Heart left ventricle (tissue), 13 donors: ENCODE measurements at regions not wholly inside any gene's neighbourhood (a gene's known extent, or its start where the extent isn't known, plus 50 kb on each side); places are given as distances from the start of the nearest gene placed in this dataset.

Experiments
- POLR2A ChIP-seq, 2 donors: fragments of 450-650 bp; IDR thresholded peaks; one replicate each; pipeline ENCODE4 v1.6.1; 2017; ENCODE audit warnings: antibody characterized with exemption in 2 of 2, mild to moderate bottlenecking in 2 of 2, moderate library complexity in 2 of 2
- TF ChIP-seq, protein P1 (sequence below), 12 donors: fragments of 200-600 bp; sonication (generic) in 4 of 12; IDR thresholded peaks; one replicate each; pipeline versions ENCODE4 v1.5.0 to v1.8.0; 2018 to 2022; ENCODE audit warnings: antibody characterized with exemption in 12 of 12, mild to moderate bottlenecking in 5 of 12
- donor health status: ischemic (EF 13 %, LVEDD 7.1; RV severe dilation, severe dysfunction).
- donor health status: DM: no; HTN: yes; CAD: no.
- donor health status: DM: no; HTN: no; CAD: no.
- donor health status: ischemic (EF 25% LVEDD 6.9; RV normal size, moderate dysfunction).
- donor health status: ischemic (EF 25% LVEDD 5.7; RV mildly dilated, moderate dysfunction).
- donor health status: ischemic (EF 35%, LVEDD 5.7; RV mildly dilated, moderate dysfunction).
- donor health status: nonischemic (EF 11% LVEDD 7.7; RV severe dilation, severe dysfunction).
- donor health status: DM: yes; HTN: yes; CAD: no.
- donor health status: PGD.
- donor health status: ischemic (EF 29% LVEDD 5.4; RV normal size, mild dysfunction).
- donor health status: nonischemic (EF 23%, LVEDD 6.1; RV moderate dilation, normal function).

DNA sequence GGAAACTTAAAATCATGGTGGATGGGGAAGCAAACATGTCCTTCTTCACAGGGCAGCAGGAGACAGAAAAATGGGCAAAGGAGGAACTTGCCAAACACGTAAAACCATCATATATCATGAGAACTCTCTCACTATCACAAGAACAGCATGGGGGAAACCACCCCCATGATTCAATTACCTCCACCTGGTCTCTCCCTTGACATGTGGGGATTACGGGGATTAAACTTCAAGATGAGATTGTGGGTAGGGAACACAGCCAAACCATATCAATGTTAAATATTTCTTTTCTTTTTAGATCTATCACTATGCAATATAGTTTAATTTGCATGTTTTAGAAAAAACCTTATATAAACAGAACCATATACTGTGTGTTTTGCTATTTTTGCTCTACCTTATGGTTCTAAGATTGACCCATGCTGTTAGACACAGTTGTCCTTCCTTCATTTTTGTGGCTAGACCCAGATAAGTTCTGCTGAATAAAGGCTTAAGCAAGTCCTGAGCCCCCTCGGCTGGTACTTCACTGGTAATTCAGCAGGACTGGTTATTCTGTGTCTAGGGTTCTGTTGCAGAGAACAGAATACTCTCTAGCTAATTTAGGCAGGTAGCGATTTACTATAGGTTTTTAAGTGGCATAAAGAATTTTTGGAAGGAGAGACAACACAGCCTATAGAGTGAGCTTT, 253.7 kb upstream of the HMGA2 start:
- TF ChIP-seq, protein P1, sequence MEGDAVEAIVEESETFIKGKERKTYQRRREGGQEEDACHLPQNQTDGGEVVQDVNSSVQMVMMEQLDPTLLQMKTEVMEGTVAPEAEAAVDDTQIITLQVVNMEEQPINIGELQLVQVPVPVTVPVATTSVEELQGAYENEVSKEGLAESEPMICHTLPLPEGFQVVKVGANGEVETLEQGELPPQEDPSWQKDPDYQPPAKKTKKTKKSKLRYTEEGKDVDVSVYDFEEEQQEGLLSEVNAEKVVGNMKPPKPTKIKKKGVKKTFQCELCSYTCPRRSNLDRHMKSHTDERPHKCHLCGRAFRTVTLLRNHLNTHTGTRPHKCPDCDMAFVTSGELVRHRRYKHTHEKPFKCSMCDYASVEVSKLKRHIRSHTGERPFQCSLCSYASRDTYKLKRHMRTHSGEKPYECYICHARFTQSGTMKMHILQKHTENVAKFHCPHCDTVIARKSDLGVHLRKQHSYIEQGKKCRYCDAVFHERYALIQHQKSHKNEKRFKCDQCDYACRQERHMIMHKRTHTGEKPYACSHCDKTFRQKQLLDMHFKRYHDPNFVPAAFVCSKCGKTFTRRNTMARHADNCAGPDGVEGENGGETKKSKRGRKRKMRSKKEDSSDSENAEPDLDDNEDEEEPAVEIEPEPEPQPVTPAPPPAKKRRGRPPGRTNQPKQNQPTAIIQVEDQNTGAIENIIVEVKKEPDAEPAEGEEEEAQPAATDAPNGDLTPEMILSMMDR (IDR thresholded peaks at IDR 0.05), result no peak
- no peak for TF ChIP-seq POLR2A (IDR thresholded peaks at IDR 0.05)
